ENCODE measurements at regions not wholly inside any gene's neighbourhood (a gene's known extent, or its start where the extent isn't known, plus 50 kb on each side); places are given as distances from the start of the nearest gene placed in this dataset.

DNA sequence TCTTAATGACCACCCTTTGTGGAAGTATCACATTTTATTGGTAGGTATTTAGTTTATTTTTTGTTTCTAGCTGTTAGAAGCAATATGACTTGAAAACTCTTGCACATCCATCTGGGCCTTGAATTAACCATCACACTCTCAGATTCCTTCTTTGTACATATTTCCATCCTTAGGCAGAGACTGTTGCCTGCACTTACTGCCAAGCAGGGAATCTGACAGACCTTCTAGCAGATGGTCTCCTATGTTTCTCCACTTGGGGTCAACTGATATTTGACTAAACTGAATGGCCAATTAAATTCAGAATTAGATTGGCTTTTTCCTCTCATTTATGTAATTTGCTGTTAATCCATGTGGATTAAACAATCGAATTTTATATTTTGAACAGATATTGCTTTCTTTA is 324.9 kb upstream of the TGFBR2 start:
- Histone ChIP-seq H3K4me2 (ENCODE audit: low read length) (no peak overlapping the region), H3F3A (ENCODE audit: insufficient read depth, low read length, poor library complexity, severe bottlenecking) (no peaks in the 10 kb centered on the region), H3K36me3 (ENCODE audit: insufficient read depth, low read length) (no peaks in the 10 kb centered on the region), H2AFZ (ENCODE audit: low read depth, low read length) (no peak overlapping the region), H3K27ac (ENCODE audit: low read length) (no peak overlapping the region), H3K4me3 (ENCODE audit: low read length) (no peak overlapping the region), H3K9me2 (ENCODE audit: insufficient read depth, low read length) (no peaks in the 10 kb centered on the region), H3K9me3 (ENCODE audit: low read length) (no peaks in the 10 kb centered on the region), H3K79me2 (replicated peaks; ENCODE audit: insufficient read depth, low read length) (no peaks in the 10 kb centered on the region), H3K9ac (ENCODE audit: low read length) (no peak overlapping the region), H4K20me1 (ENCODE audit: insufficient read depth) (no peaks in the 10 kb centered on the region), H3K27me3 (ENCODE audit: insufficient read depth, low read depth, low read length) (no peaks in the 10 kb centered on the region)
- no peak for TF ChIP-seq EP300 (conservative IDR thresholded peaks at IDR 0.05; ENCODE audit: poor library complexity, severe bottlenecking)
- TF ChIP-seq, protein P1, sequence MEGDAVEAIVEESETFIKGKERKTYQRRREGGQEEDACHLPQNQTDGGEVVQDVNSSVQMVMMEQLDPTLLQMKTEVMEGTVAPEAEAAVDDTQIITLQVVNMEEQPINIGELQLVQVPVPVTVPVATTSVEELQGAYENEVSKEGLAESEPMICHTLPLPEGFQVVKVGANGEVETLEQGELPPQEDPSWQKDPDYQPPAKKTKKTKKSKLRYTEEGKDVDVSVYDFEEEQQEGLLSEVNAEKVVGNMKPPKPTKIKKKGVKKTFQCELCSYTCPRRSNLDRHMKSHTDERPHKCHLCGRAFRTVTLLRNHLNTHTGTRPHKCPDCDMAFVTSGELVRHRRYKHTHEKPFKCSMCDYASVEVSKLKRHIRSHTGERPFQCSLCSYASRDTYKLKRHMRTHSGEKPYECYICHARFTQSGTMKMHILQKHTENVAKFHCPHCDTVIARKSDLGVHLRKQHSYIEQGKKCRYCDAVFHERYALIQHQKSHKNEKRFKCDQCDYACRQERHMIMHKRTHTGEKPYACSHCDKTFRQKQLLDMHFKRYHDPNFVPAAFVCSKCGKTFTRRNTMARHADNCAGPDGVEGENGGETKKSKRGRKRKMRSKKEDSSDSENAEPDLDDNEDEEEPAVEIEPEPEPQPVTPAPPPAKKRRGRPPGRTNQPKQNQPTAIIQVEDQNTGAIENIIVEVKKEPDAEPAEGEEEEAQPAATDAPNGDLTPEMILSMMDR (IDR thresholded peaks at IDR 0.05; ENCODE audit: poor library complexity, severe bottlenecking) = no peak
- TF ChIP-seq EZH2 (IDR thresholded peaks at IDR 0.05; ENCODE audit: borderline replicate concordance, insufficient read depth, low read length, poor library complexity, severe bottlenecking) = no peak
- TF ChIP-seq POLR2AphosphoS5 (IDR thresholded peaks at IDR 0.05) = no peak
- no peak for TF ChIP-seq MXI1 (conservative IDR thresholded peaks at IDR 0.05; ENCODE audit: poor library complexity, severe bottlenecking)
- no peak for TF ChIP-seq TAF1 (IDR thresholded peaks at IDR 0.05; ENCODE audit: low read depth)
- TF ChIP-seq REST (IDR thresholded peaks at IDR 0.05; ENCODE audit: borderline replicate concordance) = no peak
- no peak for TF ChIP-seq RAD21 (conservative IDR thresholded peaks at IDR 0.05)
- TF ChIP-seq SMC3 (conservative IDR thresholded peaks at IDR 0.05; ENCODE audit: poor library complexity) = no peak

GRCh38 chr3:30282154-30282696 is 324.2 kb upstream of the TGFBR2 start:
- H3K9ac ChIP-seq (ENCODE audit: low read length) = no peak overlapping the region
- no peaks in the 10 kb centered on the region for H4K20me1 ChIP-seq (ENCODE audit: insufficient read depth)
- H3K9me3 ChIP-seq (ENCODE audit: low read length) = no peaks in the 10 kb centered on the region
- H3K79me2 ChIP-seq (replicated peaks; ENCODE audit: insufficient read depth, low read length) = no peaks in the 10 kb centered on the region
- no peak overlapping the region for H3K4me2 ChIP-seq (ENCODE audit: low read length)
- H3K27me3 ChIP-seq (ENCODE audit: insufficient read depth, low read depth, low read length) = no peaks in the 10 kb centered on the region
- H3K27ac ChIP-seq (ENCODE audit: low read length) = no peak overlapping the region
- H3K9me2 ChIP-seq (ENCODE audit: insufficient read depth, low read length) = no peaks in the 10 kb centered on the region
- H2AFZ ChIP-seq (ENCODE audit: low read depth, low read length) = no peak overlapping the region
- H3K4me3 ChIP-seq (ENCODE audit: low read length) = no peak overlapping the region
- H3K36me3 ChIP-seq (ENCODE audit: insufficient read depth, low read length) = no peaks in the 10 kb centered on the region
- H3F3A ChIP-seq (ENCODE audit: insufficient read depth, low read length, poor library complexity, severe bottlenecking) = no peaks in the 10 kb centered on the region
- TF ChIP-seq RAD21 (conservative IDR thresholded peaks at IDR 0.05) (no peak), MXI1 (conservative IDR thresholded peaks at IDR 0.05; ENCODE audit: poor library complexity, severe bottlenecking) (no peak), REST (IDR thresholded peaks at IDR 0.05; ENCODE audit: borderline replicate concordance) (no peak), TAF1 (IDR thresholded peaks at IDR 0.05; ENCODE audit: low read depth) (no peak), EP300 (conservative IDR thresholded peaks at IDR 0.05; ENCODE audit: poor library complexity, severe bottlenecking) (no peak), SMC3 (conservative IDR thresholded peaks at IDR 0.05; ENCODE audit: poor library complexity) (no peak), EZH2 (IDR thresholded peaks at IDR 0.05; ENCODE audit: borderline replicate concordance, insufficient read depth, low read length, poor library complexity, severe bottlenecking) (no peak), POLR2AphosphoS5 (IDR thresholded peaks at IDR 0.05) (no peak)
- TF ChIP-seq, protein P1 (IDR thresholded peaks at IDR 0.05; ENCODE audit: poor library complexity, severe bottlenecking) = no peak

Measured in neural cell (in vitro differentiated cells).